Mesenchymal stem cell (in vitro differentiated cells and primary cell): ENCODE measurements at regions not wholly inside any gene's neighbourhood (a gene's known extent, or its start where the extent isn't known, plus 50 kb on each side); places are given as distances from the start of the nearest gene placed in this dataset.
"Not testable (repeated sequence)": the region's sequence is repeated elsewhere in the genome, so short reads cannot be mapped to it uniquely, and the experiment has no call there.

Experiments used
- DNase-seq: peaks from one replicate; pipeline ENCODE4 v3.0.0-alpha.2; 2013
- H2AFZ ChIP-seq: one replicate; pipeline ENCODE4 v1.6.1; 2013; ENCODE audit warnings: low read depth, mild to moderate bottlenecking, control low read depth, inconsistent platforms, low read length, moderate library complexity
- H2AK5ac ChIP-seq: 2 replicates; pipeline ENCODE4 v1.6.1; 2013; ENCODE audit warnings: low read length, moderate library complexity, mild to moderate bottlenecking, inconsistent platforms; ENCODE audit not compliant: severe bottlenecking
- H2BK120ac ChIP-seq: one replicate; pipeline ENCODE4 v1.6.1; 2013; ENCODE audit warnings: low read depth, mild to moderate bottlenecking, inconsistent platforms, low read length, moderate library complexity
- H2BK12ac ChIP-seq, 2 experiments: one replicate each; pipeline ENCODE4 v1.6.1; 2013; ENCODE audit warnings: inconsistent platforms in 2 of 2, low read length in 2 of 2, mild to moderate bottlenecking in 2 of 2, moderate library complexity in 2 of 2, control low read depth in 1 of 2
- H2BK15ac ChIP-seq: one replicate; pipeline ENCODE4 v1.6.1; 2013; ENCODE audit warnings: mild to moderate bottlenecking, low read depth, inconsistent platforms; ENCODE audit not compliant: poor library complexity, severe bottlenecking
- H2BK5ac ChIP-seq: 2 replicates; pipeline ENCODE4 v1.6.1; 2013; ENCODE audit warnings: low read depth, mild to moderate bottlenecking, low read length, control low read depth, inconsistent platforms; ENCODE audit not compliant: poor library complexity, severe bottlenecking
- H3K14ac ChIP-seq, 2 experiments: one replicate each; pipeline ENCODE4 v1.6.1; 2013; ENCODE audit warnings: inconsistent platforms in 2 of 2, low read length in 2 of 2, control low read depth in 1 of 2, mild to moderate bottlenecking in 1 of 2, moderate library complexity in 1 of 2
- H3K18ac ChIP-seq, 2 experiments: one replicate each; pipeline ENCODE4 v1.6.1; 2013; ENCODE audit warnings: inconsistent platforms in 2 of 2, low read length in 2 of 2, control low read depth in 1 of 2, low read depth in 1 of 2, mild to moderate bottlenecking in 1 of 2
- H3K23ac ChIP-seq, 2 experiments: one replicate each; pipeline ENCODE4 v1.6.1; 2013; ENCODE audit warnings: inconsistent platforms in 2 of 2, low read length in 2 of 2, mild to moderate bottlenecking in 2 of 2, moderate library complexity in 2 of 2, control low read depth in 1 of 2
- H3K27ac ChIP-seq: 2 replicates; pipeline ENCODE4 v1.5.1; 2013; ENCODE audit warnings: mild to moderate bottlenecking, moderate library complexity, low read length, control low read depth, inconsistent platforms; ENCODE audit not compliant: poor library complexity, severe bottlenecking
- H3K27me3 ChIP-seq, 2 experiments: 2 replicates each; pipeline versions ENCODE4 v1.6.1 to v1.7.0; 2013; ENCODE audit warnings: low read length in 2 of 2, mild to moderate bottlenecking in 2 of 2, moderate library complexity in 2 of 2, control low read depth in 1 of 2, inconsistent platforms in 1 of 2; ENCODE audit not compliant: control insufficient read depth in 1 of 2, insufficient read depth in 1 of 2
- H3K36me3 ChIP-seq, 2 experiments: 2 replicates each; pipeline versions ENCODE4 v1.6.1 to v1.7.0; 2013; ENCODE audit warnings: low read length in 2 of 2, control low read depth in 1 of 2, inconsistent platforms in 1 of 2, low read depth in 1 of 2, mild to moderate bottlenecking in 1 of 2; ENCODE audit not compliant: insufficient read depth in 2 of 2, control insufficient read depth in 1 of 2
- H3K4ac ChIP-seq, 2 experiments: one replicate each; pipeline ENCODE4 v1.6.1; 2013; ENCODE audit warnings: inconsistent platforms in 2 of 2, low read length in 2 of 2, mild to moderate bottlenecking in 2 of 2, moderate library complexity in 2 of 2, control low read depth in 1 of 2, low read depth in 1 of 2
- H3K4me1 ChIP-seq: 2 replicates; pipeline ENCODE4 v1.6.1; 2013; ENCODE audit warnings: low read depth, low read length, control low read depth; ENCODE audit not compliant: control insufficient read depth, insufficient read depth
- H3K4me2 ChIP-seq: 2 replicates; pipeline ENCODE4 v1.6.1; 2013; ENCODE audit warnings: low read length, mild to moderate bottlenecking, inconsistent platforms; ENCODE audit not compliant: poor library complexity, severe bottlenecking
- H3K4me3 ChIP-seq, 2 experiments: 2 replicates each; pipeline versions ENCODE4 v1.5.1 to v1.7.0; 2013; ENCODE audit warnings: low read length in 2 of 2, mild to moderate bottlenecking in 2 of 2, control low read depth in 1 of 2, low read depth in 1 of 2; ENCODE audit not compliant: insufficient read depth in 1 of 2
- H3K79me1 ChIP-seq: replicated peaks from 2 replicates; pipeline ENCODE4 v1.6.1; 2013; ENCODE audit warnings: mild to moderate bottlenecking, control low read depth, low read length, inconsistent platforms; ENCODE audit not compliant: poor library complexity, severe bottlenecking
- H3K9ac ChIP-seq: 2 replicates; pipeline ENCODE4 v1.7.0; 2013; ENCODE audit warnings: mild to moderate bottlenecking, low read length, moderate library complexity
- H3K9me3 ChIP-seq: 2 replicates; pipeline ENCODE4 v1.7.0; 2013; ENCODE audit warnings: mild to moderate bottlenecking, low read length; ENCODE audit not compliant: control insufficient read depth
- H4K8ac ChIP-seq: one replicate; pipeline ENCODE4 v1.6.1; 2013; ENCODE audit warnings: inconsistent platforms, mild to moderate bottlenecking, low read length, moderate library complexity
- H4K91ac ChIP-seq: one replicate; pipeline ENCODE4 v1.6.1; 2013; ENCODE audit warnings: mild to moderate bottlenecking, low read length, inconsistent platforms
- WGBS: methylation state at CpG from one replicate; pipeline ENCODE4 v1.1.7; 2013; ENCODE audit warnings: mixed read lengths; 5-methylcytosine and 5-hydroxymethylcytosine counted together

- no peak overlapping the region for H3K27ac ChIP-seq
- no peak overlapping the region for H2BK12ac ChIP-seq
- no peak overlapping the region for H3K4ac ChIP-seq
- no peaks in the 10 kb centered on the region for H3K36me3 ChIP-seq
- no peaks in the 10 kb centered on the region for H3K27me3 ChIP-seq
- no peaks in the 10 kb centered on the region for H3K9me3 ChIP-seq
- no peak overlapping the region for H2BK5ac ChIP-seq
- 41% methylated on average over 4 of the region's 4 CpGs for WGBS
- H3K9ac ChIP-seq = no peak overlapping the region
- no peak overlapping the region for H2BK15ac ChIP-seq
- H3K4me1 ChIP-seq = peaks cover 23% of the 10 kb centered on the region
- H3K18ac ChIP-seq = no peak overlapping the region
- H3K4me3 ChIP-seq = no peak overlapping the region
- DNase-seq = no peak
- no peak overlapping the region for H2AK5ac ChIP-seq
- H3K23ac ChIP-seq = no peak overlapping the region
- no peak overlapping the region for H2BK120ac ChIP-seq
- H3K79me1 ChIP-seq = no peaks in the 10 kb centered on the region
- no peak overlapping the region for H3K4me2 ChIP-seq
- no peak overlapping the region for H2AFZ ChIP-seq
- no peak overlapping the region for H4K91ac ChIP-seq
- no peak overlapping the region for H4K8ac ChIP-seq
- no peak overlapping the region for H3K14ac ChIP-seq
These were observed 305.6 kb downstream of the RPS24 start for GRCh38 chr10:78339251-78339650.

- Histone ChIP-seq H2BK120ac (no peak overlapping the region), H3K27me3 (no peaks in the 10 kb centered on the region), H3K4me1 (peaks cover 6% of the 10 kb centered on the region), H4K8ac (no peak overlapping the region), H2BK12ac (no peak overlapping the region), H3K9ac (no peak overlapping the region), H3K79me1 (no peaks in the 10 kb centered on the region), H3K18ac (no peak overlapping the region), H3K9me3 (no peaks in the 10 kb centered on the region), H3K4me2 (no peak overlapping the region), H2AFZ (no peak overlapping the region), H4K91ac (no peak overlapping the region), H3K23ac (no peak overlapping the region), H3K4ac (no peak overlapping the region), H2AK5ac (no peak overlapping the region), H2BK15ac (no peak overlapping the region), H3K27ac (no peak overlapping the region), H3K36me3 (no peaks in the 10 kb centered on the region), H3K4me3 (no peak overlapping the region), H2BK5ac (no peak overlapping the region), H3K14ac (no peak overlapping the region)
- WGBS = 96% methylated on average over 5 of the region's 8 CpGs
- no peak for DNase-seq
These were observed 308.4 kb downstream of the RPS24 start for GRCh38 chr10:78341953-78342614.

GRCh38 chr10:78342827-78343653 lies 309.4 kb downstream of the RPS24 start:
- Histone ChIP-seq H3K9me3 (no peaks in the 10 kb centered on the region), H2AK5ac (no peak overlapping the region), H4K8ac (no peak overlapping the region), H3K9ac (no peak overlapping the region), H3K79me1 (no peaks in the 10 kb centered on the region), H3K36me3 (no peaks in the 10 kb centered on the region), H3K4me2 (no peak overlapping the region), H3K27me3 (no peaks in the 10 kb centered on the region), H2BK5ac (no peak overlapping the region), H3K23ac (no peak overlapping the region), H3K4ac (no peak overlapping the region), H4K91ac (no peak overlapping the region), H3K18ac (no peak overlapping the region), H2BK15ac (no peak overlapping the region), H3K14ac (no peak overlapping the region), H2AFZ (no peak overlapping the region), H3K4me1 (peaks cover 2% of the 10 kb centered on the region), H3K4me3 (no peak overlapping the region), H2BK120ac (no peak overlapping the region), H3K27ac (no peak overlapping the region), H2BK12ac (no peak overlapping the region)
- 70% methylated on average over 8 of the region's 11 CpGs for WGBS
- DNase-seq = no peak

- not testable (repeated sequence) for H3K9me3 ChIP-seq, H3K4me2 ChIP-seq, H4K8ac ChIP-seq, H3K27ac ChIP-seq, H3K4ac ChIP-seq, H3K23ac ChIP-seq, H3K27me3 ChIP-seq, H3K14ac ChIP-seq, H3K18ac ChIP-seq, H3K36me3 ChIP-seq, H2BK12ac ChIP-seq, H4K91ac ChIP-seq, H3K4me3 ChIP-seq, DNase-seq, H2BK15ac ChIP-seq, H3K9ac ChIP-seq, H2BK5ac ChIP-seq, H2BK120ac ChIP-seq, H2AFZ ChIP-seq, H3K4me1 ChIP-seq, H2AK5ac ChIP-seq, H3K79me1 ChIP-seq
- 90% methylated on average over 6 of the region's 8 CpGs for WGBS
These were observed 310.6 kb downstream of the RPS24 start for GRCh38 chr10:78344257-78344656.
